ENCODE measurements at regions not wholly inside any gene's neighbourhood (a gene's known extent, or its start where the extent isn't known, plus 50 kb on each side); places are given as distances from the start of the nearest gene placed in this dataset.

GRCh38 chr6:43915986-43916923 is 146.2 kb downstream of the VEGFA start:
- H2AFZ ChIP-seq: no peak overlapping the region
- no peaks in the 10 kb centered on the region for H3K27me3 ChIP-seq
- H4K20me1 ChIP-seq (ENCODE audit: insufficient read depth, poor library complexity, severe bottlenecking): no peaks in the 10 kb centered on the region
- H3K4me1 ChIP-seq (ENCODE audit: insufficient read depth): peaks cover 57% of the 10 kb centered on the region
- peak overlapping the region; percentile 6 for H3K4me2 ChIP-seq
- H3K36me3 ChIP-seq (replicated peaks; ENCODE audit: insufficient read depth, low read depth): no peaks in the 10 kb centered on the region
- H3K9me3 ChIP-seq (ENCODE audit: low read depth): no peaks in the 10 kb centered on the region
- no peak for DNase-seq (ENCODE audit: low spot score)
- H3K4me3 ChIP-seq: no peak overlapping the region
- peak overlapping the region; percentile 56 for H3K27ac ChIP-seq
- no peaks in the 10 kb centered on the region for H3K9me2 ChIP-seq (replicated peaks; ENCODE audit: insufficient read depth)
- no peak for TF ChIP-seq CTCF (IDR thresholded peaks at IDR 0.05; ENCODE audit: poor library complexity)
- TF ChIP-seq EZH2phosphoT487 (IDR thresholded peaks at IDR 0.05; ENCODE audit: low read depth, severe bottlenecking, unreplicated experiment): no peak
- TF ChIP-seq EZH2 (IDR thresholded peaks at IDR 0.05; ENCODE audit: borderline replicate concordance): no peak
- WGBS (ENCODE audit: low lambda C conversion rate, missing lambda C conversion rate): 90% methylated on average over 8 of the region's 8 CpGs
- H3K79me2 ChIP-seq: no peaks in the 10 kb centered on the region

DNA sequence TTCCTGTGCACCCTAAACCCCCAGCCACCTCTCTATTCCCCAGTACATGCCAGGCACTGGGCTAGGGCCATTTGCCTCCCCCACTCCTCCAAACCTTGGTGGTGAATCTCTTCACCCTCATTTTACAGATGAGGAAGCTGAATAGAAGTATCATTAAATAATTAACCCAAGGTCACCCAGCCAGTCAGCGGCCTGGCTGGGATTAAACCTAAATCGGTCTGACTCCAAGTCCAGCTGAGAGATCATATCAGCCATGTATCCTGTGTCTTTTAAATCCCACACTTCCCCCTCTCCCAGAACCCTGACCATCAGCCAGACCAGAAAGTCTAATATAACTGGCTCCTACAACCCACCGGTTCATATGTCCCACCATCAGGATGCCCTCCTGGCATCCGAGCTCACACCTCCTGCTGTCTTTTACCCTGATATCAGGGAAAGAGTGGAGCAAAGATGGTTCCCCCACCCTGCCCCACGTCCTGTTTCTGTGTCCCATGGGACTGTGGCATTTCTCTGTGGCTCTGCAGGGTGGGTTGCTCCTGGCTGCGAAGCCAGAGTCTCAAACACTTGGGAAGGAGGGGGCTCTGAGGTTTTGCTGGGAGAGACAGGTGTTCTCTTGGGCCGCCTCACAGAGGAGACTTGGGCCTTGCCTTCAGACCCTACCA is 145.3 kb downstream of the VEGFA start:
- Histone ChIP-seq H3K4me2 (no peak overlapping the region), H3K27me3 (no peaks in the 10 kb centered on the region), H3K9me2 (replicated peaks; ENCODE audit: insufficient read depth) (no peaks in the 10 kb centered on the region), H3K4me3 (no peak overlapping the region), H3K79me2 (no peaks in the 10 kb centered on the region), H3K27ac (no peak overlapping the region), H3K36me3 (replicated peaks; ENCODE audit: insufficient read depth, low read depth) (no peaks in the 10 kb centered on the region), H2AFZ (no peak overlapping the region), H3K4me1 (ENCODE audit: insufficient read depth) (peaks cover 62% of the 10 kb centered on the region), H3K9me3 (ENCODE audit: low read depth) (no peaks in the 10 kb centered on the region), H4K20me1 (ENCODE audit: insufficient read depth, poor library complexity, severe bottlenecking) (no peaks in the 10 kb centered on the region)
- TF ChIP-seq CTCF (IDR thresholded peaks at IDR 0.05; ENCODE audit: poor library complexity) (no peak), EZH2phosphoT487 (IDR thresholded peaks at IDR 0.05; ENCODE audit: low read depth, severe bottlenecking, unreplicated experiment) (no peak), EZH2 (IDR thresholded peaks at IDR 0.05; ENCODE audit: borderline replicate concordance) (no peak)
- WGBS (ENCODE audit: low lambda C conversion rate, missing lambda C conversion rate): 71% methylated on average over 7 of the region's 7 CpGs
- no peak for DNase-seq (ENCODE audit: low spot score)

GRCh38 chr6:43914272-43915147 is 144.5 kb downstream of the VEGFA start:
- H3K27me3 ChIP-seq: no peaks in the 10 kb centered on the region
- H3K4me2 ChIP-seq: no peak overlapping the region
- H2AFZ ChIP-seq: no peak overlapping the region
- H3K9me3 ChIP-seq (ENCODE audit: low read depth): no peaks in the 10 kb centered on the region
- H3K9me2 ChIP-seq (replicated peaks; ENCODE audit: insufficient read depth): no peaks in the 10 kb centered on the region
- H3K27ac ChIP-seq: no peak overlapping the region
- H3K4me3 ChIP-seq: no peak overlapping the region
- no peaks in the 10 kb centered on the region for H4K20me1 ChIP-seq (ENCODE audit: insufficient read depth, poor library complexity, severe bottlenecking)
- no peaks in the 10 kb centered on the region for H3K79me2 ChIP-seq
- WGBS (ENCODE audit: low lambda C conversion rate, missing lambda C conversion rate): 87% methylated on average over 11 of the region's 11 CpGs
- TF ChIP-seq EZH2phosphoT487 (IDR thresholded peaks at IDR 0.05; ENCODE audit: low read depth, severe bottlenecking, unreplicated experiment): no peak
- no peak for TF ChIP-seq CTCF (IDR thresholded peaks at IDR 0.05; ENCODE audit: poor library complexity)
- no peak for TF ChIP-seq EZH2 (IDR thresholded peaks at IDR 0.05; ENCODE audit: borderline replicate concordance)
- no peaks in the 10 kb centered on the region for H3K36me3 ChIP-seq (replicated peaks; ENCODE audit: insufficient read depth, low read depth)
- DNase-seq (ENCODE audit: low spot score): no peak
- peaks cover 62% of the 10 kb centered on the region for H3K4me1 ChIP-seq (ENCODE audit: insufficient read depth)

Measured in hepatocyte (in vitro differentiated cells).